GM21576 (cell line): ENCODE measurements at regions not wholly inside any gene's neighbourhood (a gene's known extent, or its start where the extent isn't known, plus 50 kb on each side); places are given as distances from the start of the nearest gene placed in this dataset.
"Not testable (repeated sequence)": the region's sequence is repeated elsewhere in the genome, so short reads cannot be mapped to it uniquely, and the experiment has no call there.

Source experiments
- ATAC-seq: cut with Tn5 transposase; IDR thresholded peaks from one replicate; pipeline ENCODE4 v1.9.1; 2021; ENCODE audit warnings: mild to moderate bottlenecking, moderate library complexity; ENCODE audit not compliant: unreplicated experiment

DNA sequence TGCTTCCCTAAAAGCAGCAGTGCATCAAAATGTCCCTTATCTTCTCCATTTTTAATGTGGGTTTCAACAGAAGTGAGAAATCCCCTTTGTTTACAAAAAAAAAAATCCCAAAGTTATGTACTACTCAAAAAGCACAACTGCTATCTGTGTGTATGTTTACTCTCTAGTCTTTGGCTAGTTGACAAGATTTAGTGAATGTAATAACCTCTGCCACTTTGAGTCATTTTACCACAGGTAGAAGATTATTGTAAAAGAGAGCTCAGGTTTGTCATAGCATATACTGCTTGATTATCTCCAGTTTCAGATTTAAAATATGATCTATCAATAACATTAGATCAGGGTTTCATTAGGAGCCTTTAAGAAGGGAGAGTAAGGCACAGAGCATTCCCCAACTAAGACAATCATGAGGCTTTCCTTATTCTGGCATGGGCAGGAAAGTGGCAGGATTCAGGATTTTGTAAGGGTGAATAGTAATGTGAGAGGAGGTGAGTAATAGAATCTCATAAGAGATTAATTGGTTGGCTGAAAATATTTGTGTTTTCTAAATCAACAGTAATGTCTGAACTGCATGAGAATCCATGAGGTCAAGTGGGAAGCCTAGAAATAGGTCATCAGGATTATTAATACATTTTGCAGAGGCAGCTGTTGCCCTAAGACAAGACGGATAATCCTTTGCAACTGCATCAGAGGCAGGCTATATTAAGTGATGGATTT is 1780.3 kb upstream of the LRRTM1 start:
- no peak for ATAC-seq

DNA sequence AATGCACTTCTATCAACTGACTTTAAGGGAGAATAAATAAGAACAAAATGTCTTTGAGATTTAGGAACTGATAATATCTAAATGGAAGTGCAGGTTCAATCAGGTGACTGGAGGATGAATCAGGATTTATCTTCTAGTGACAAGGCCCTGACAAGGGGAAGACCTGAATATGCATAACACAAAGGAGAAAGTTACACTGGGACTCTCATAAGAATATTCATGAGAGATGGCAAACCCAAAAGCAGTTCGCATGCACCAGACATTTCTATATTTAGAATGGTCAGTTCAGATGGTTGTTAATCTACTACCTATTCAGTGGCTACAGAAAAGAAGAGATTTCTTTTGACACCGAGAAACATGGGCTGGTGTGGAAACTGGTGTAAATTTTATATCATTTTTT is 1771.3 kb upstream of the LRRTM1 start:
- no peak for ATAC-seq

DNA sequence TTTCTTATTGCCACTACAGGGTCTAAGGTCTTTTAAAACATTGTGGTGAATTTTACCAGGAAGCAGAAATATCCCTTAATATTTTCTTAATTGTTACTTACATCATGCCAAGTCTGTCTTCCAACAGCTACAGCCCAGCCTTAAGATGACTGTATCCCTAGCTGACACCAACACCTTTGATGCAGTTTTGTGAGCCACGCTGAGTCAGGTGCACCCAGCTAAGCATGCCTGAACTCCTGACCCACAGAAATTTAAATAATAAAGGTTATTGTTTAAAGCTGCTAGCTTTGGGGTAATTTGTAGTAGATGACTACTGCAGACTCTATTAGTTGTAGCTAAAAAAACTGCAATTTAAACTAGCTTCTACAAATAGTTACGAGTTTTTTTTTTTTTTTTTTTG is 1757.9 kb upstream of the LRRTM1 start:
- no peak for ATAC-seq

DNA sequence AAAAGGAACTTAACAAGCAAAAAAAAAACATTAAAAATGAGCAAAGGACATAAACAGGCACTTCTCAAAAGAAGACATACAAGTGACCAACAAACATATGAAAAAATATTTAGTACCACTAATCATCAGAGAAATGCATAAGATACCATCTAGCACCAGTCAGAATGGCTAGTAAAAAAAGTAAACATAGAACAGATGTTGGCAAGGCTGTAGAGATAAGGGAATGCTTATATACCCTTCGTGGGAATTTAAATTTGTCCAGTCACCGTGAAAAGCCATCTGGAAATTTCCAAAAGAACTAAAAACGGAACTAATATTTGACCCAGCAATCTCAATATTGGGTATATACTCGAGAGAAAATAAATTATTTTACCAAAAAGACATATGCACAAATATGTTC is 1751.3 kb upstream of the LRRTM1 start:
- no peak for ATAC-seq

DNA sequence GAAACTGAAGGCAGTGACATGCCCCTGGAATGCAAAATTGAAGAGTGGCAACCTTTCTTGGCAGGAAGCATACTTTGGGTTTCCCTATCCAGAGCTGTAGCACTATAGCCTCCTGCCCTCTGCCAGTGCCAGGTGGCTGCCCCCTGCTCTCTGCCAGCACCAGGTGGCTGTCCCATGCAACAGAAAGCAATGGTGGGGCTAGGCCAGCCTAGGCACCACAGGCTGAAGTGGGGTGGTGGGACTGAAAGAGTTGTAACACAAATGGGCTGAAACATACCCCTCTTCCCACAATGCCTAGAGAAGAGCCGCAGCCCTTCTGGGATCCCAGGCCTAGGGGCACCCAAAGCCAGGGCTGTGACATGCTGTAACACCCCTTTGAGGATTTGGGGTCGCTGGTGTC is 1739.3 kb upstream of the LRRTM1 start:
- ATAC-seq: no peak

DNA sequence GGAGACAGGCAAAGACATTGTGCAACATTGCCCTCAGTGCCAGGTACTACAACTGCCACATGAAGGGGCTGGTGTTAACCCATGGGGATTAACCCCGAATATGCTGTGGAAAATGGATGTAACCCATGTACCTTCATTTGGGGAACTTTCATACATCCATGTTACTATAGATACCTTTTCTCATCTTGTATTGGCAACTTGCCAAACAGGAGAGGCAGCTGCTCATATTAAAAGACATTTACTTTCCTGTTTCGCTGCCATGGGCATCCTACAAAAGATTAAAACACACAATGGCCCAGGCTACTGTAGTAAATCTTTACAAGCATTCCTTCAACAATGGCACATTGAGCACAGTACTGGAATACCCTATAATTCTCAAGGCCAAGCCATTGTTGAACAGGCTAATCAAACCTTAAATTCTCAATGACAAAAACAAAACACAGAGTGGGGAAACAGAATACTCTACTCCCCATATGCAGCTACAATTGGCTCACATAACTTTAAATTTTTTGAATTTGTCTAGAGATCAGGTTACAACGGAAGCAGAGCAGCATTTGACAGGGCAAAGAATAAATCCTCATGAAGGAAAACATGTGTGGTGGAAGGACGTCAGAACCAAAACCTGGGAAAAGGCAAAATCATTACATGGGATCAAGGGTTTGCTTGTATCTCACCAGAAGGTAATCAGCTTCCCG is 1723.5 kb upstream of the LRRTM1 start:
- ATAC-seq: no peak

DNA sequence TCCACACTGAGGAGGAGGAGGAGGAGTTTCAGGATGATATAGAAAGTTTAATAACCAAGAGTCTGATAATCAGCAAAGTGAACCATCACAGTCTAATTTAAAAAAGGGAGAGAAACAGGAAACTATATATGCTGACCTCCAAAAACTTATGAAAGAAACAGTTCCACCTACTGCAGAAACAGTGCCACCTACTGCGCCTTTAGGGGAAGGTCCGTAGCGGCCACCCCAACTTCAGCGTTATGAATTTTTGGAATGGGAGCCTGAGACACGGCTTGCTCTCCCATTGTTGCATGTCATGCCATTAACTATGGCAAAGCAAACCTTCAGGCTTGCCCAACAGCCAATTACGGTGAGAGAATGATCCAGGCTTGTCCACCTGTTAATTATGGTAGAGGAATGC is 1719.2 kb upstream of the LRRTM1 start:
- no peak for ATAC-seq

DNA sequence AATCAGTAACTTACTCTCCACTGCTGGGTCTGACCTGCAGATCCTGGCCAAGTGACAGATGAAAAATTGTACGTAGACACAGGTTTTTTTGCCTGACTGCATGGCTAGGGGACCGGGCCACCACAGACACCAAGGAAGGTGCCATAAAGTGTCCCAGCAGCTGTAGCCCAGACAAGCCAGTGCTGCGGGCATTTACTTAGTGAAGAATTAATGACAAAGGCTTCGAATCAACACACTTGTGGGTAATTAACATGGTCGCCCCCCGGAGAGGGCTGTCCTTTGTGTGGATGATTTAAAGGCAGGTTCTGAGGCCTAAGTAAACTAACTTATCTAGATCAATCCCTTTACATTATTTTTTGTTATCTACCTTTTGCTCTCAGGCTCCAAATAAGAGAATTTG is 1709.1 kb upstream of the LRRTM1 start:
- no peak for ATAC-seq

DNA sequence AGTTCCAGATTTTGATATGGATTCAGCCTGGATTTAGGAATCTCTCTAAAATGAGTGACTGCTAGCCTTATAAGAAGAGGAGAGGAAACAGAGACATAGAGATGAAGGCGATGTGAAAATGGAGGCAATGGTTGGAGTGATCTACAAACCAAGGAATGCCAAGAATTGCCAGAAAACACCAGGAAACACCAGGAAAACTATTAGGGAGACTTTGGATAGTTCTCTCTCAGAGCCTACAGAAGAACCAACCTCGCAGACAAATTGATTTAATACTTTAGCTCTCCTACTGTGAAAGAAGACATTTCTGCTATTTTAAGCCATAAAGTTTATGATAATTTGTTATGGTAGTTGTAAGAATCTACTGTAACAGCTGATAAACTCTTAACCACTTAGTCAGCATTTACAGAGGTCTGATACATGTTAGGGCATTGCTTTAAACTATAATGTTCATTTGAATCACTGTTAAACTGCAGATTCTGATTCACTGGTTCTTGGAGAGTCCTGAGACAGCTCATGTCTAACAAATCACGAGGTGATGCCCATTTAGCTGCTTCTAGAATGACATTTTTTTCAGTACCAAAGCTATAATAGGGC is 1702.6 kb upstream of the LRRTM1 start:
- ATAC-seq: no peak

DNA sequence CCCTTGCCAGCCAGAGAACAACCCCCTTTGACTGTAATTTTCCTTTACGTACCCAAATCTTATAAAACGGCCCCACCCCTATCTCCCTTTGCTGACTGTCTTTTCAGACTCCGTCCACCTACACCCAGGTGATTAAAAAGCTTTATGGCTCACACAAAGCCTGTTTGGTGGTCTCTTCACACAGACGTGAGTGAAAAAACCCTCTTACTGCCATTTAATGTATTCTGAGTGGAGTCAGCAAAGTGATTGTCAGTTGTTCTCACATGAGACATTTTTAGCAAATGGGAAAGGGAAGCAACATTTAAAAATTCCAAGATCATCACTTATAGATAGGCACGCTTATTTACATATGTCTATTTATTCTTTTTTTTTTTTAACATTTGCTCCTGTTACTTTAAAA is 1701.3 kb upstream of the LRRTM1 start:
- ATAC-seq: not testable (repeated sequence)

DNA sequence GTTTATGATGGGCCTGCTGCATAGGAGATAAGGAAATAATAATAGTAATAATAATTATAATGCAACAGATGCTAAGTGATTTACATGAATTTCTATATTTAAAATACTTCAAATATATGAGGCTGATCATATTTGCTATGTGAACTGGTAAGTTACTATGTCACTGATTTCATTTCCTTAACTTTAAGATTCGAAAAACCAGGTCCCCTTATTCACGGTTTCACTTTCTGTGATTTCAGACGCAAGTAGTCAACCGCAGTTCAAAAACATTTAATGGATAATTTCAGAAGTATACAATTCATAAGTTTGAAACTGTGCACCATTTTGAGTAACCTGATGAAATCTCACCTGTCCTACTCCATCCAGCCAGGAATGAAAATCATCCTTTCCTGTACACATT is 1697.1 kb upstream of the LRRTM1 start:
- ATAC-seq: no peak

DNA sequence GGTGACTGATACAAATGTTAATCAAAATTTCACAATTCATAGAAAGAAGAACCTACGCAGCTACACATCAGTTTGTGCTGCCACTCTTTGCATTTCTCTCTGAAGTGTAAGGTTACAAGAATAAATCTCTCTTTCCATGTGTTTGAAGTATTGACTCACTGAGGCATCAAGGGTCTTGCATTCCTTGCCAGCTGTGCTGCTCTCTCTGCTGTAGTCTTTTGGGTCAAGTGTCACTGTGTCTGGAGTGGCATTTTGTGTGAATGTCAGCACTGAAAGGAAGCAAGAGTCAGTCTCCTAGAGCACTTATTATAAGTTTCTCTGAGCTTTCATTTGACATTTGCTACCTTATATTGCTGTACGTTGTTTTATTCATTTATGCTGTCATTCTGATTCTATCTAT is 1696.1 kb upstream of the LRRTM1 start:
- no peak for ATAC-seq

DNA sequence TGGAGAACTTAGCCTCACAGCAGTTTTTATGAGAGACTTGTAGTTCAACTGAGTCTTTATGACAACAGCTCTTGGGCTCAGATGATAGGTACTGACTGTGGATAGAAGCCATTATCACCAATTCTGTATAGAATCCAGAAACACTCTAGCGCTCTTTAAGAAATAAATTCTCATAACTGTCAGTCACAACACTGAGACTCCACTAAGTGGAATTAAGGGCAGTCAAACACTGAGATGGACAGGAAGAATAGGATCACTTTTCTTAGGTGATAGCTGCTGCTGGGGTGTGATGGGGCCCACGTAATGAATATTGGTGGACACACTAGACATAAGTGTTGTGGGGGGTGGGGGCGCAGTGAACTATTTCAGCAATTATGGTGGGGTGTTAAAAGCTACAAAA is 1691.8 kb upstream of the LRRTM1 start:
- no peak for ATAC-seq

DNA sequence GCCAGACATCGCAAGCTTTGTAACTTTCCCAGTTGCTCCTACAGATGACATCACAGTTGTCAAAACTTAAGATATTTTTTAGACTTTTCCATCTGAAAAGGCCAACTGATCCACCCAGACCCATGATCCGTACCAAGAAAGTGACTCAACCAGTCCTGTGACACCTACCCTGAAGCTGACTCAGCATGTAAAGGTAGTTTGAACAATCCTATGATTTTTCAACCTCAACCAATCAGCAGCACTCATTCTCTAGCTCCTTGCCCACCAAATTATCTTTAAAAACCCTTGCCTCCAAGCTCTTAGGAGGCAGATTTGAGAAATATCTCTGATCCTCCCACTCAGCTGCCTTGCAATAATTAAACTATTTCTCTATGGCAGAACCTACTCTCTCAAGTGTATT is 1686.7 kb upstream of the LRRTM1 start:
- no peak for ATAC-seq

DNA sequence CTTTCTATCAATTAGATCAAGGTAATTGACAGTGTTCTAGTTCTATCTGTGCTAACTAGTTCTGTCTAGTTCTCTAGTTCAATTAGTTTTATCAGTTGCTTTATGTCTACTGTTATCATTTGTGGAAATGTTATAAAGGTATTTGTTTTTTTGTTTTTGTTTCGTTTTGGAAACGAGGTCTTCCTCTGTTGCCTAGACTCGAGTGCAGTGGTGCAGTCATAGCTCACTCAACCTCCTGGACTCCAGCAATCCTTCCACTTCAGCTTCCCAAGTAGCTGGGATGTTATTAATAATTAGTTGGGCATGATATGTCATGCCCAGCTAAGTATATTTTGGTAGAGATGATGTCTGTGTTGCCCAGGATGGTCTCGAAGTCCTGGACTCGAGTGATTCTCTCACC is 1682.8 kb upstream of the LRRTM1 start:
- no peak for ATAC-seq

DNA sequence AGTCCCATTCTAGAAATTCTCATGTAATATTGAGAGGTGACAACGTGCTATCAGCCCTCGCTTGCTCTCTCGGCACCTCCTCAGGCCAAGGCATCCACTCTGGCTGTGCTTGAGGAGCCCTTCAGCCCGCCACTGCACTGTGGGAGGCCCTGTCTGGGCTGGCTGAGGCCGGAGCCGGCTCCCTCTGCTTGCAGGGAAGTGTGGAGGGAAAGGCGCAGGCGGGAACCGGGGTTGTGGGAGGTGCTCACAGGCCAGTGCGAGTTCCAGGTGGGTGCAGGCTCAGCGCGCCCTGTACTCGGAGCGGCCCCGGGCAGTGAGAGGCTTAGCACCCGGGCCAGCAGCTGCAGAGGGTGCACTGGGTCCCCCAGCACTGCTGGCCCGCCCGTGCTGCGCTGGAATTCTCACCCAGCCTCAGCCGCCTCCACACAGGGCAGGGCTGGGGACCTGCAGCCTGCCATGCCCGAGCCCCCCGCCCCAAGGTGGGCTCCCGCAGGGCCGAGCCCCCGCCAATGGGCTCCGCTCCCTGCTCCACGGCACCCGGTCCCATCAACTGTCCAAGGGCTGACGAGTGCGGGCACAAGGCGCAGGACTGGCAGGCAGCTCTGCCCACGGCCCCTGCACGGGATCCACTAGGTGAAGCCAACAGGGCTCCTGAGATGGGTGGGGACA is 1680.6 kb upstream of the LRRTM1 start:
- no peak for ATAC-seq

DNA sequence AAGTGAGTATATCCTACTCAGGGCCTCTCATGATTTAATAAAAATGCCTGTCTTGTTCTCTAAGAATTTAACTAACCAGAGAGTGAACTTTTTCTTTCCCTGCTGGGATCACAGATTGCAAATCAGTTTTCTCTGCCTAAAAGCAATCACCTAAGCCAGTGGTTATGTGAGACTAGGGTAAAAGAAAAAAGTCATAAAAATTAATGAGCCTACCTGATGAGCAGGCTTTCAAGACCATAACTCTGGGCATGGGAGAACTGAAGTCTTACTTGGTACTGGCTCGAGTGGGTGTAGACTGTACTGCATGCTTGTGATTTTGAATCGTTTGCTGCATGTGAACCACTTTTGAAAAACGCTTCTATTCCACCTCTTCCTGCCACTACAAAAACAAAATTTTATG is 1677.0 kb upstream of the LRRTM1 start:
- no peak for ATAC-seq

DNA sequence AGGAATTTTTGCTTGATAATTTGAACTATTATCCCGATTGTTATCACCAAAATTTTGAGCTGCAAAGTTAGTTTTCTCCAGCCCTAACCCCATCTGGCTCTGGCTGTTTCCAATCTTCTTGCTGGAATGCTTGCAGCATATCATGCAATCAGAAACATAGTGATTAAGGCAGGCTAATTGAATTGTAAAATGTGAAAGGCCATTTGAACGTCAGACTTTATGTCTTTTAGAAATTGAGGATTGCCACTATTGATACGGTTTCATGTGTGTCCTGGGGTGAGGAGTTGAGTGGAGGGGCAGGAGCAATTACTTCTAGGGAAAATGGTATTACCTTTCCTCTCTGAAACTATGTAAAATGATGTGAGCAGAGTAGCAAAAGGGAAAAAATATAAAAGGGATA is 1674.5 kb upstream of the LRRTM1 start:
- no peak for ATAC-seq

DNA sequence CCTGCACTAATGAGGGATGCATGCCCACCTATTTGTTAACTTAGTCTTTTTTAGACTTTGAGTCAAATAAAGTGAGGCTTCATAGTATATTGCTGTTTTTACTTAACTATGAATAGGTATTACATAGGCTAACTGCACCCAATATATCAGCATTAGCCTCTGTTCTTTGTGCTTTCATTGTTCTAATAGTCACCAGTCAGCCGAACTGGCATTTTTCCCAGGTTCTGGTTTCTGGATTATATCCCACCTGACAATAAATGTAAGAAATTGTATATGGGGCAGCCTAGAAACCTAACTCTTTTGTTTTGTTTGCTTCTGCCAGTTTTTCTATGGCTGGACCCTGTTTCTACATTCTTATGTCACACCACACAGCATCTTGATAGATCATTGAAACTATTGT is 1672.4 kb upstream of the LRRTM1 start:
- ATAC-seq: no peak

DNA sequence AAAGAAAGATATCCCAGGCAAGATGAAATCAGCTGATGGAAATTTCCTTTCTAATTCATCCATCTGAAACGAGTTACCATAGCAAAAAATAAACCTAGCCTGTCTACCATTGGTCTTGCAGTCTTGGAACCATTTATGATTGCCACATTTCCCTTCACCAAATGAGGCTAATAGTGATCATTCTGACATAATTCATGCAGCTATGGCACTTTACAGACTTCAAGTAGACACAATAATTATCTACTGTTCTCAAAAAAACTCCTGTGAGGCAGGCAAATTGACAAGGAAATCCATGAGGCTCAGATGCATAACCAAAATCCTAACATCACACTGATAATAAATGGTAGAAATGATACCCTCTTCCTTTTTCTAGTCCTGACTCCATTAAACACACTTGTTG is 1669.7 kb upstream of the LRRTM1 start:
- ATAC-seq: no peak

DNA sequence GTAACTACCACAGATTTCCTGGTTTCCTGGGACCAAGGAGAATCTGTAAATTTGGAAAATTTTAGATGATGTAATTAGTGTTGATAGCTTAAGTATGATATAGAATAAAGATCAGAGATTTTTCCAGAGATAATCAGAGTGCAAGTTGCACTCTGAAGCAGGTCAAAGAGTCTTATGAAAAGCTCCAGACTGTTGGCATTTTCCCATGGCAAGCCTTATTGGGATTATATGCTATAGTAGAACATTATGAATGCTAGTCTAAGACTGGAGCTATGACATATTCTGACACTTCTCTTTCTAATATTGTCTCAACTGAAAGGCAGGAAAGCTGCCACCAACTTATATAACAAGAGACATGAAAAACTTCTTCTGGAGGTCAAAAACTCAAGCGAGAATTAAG is 1638.3 kb upstream of the LRRTM1 start:
- ATAC-seq: no peak

DNA sequence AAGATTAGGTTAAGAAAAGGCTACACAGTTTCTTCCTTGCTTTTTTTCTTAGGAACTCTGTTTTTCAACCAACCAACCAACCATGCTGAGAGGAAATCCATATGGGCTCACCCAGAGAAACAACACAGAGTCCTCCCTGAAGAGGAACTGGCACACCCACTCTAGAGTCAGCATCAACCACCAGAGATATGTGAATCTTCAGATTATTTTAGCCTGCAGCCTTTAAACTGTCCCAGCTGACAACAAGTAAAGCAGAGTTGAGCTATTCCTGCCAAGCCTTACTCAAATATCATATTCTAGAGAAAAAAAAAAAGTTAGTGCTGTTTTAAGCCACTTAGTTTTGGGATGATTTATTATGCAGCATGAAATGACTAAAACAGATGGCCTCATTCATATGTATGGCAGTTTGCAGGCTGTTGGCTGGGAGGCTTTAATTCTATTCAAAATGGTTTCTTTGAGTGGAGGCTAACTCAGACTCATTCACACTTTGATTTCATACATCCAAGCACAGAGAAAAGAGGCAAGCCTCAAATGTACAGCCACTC is 1637.7 kb upstream of the LRRTM1 start:
- ATAC-seq: no peak
